GM23338 (cell line): ENCODE measurements at regions not wholly inside any gene's neighbourhood (a gene's known extent, or its start where the extent isn't known, plus 50 kb on each side); places are given as distances from the start of the nearest gene placed in this dataset.

ENCODE experiments used
- CREB1 ChIP-seq: fragments of 250-450 bp; sonication (Bioruptor Pico); IDR thresholded peaks from 2 replicates; pipeline ENCODE4 v1.5.0; 2020; ENCODE audit warnings: low read depth, mild to moderate bottlenecking, moderate library complexity
- EZH2 ChIP-seq: fragments of 200-600 bp; sonication (generic); IDR thresholded peaks from one replicate; pipeline ENCODE4 v1.8.0; 2017; ENCODE audit warnings: antibody characterized with exemption, mild to moderate bottlenecking, low read depth; ENCODE audit not compliant: unreplicated experiment
- EZH2phosphoT487 ChIP-seq: fragments of 200-600 bp; sonication (generic); IDR thresholded peaks from one replicate; pipeline ENCODE4 v1.8.1; 2018; ENCODE audit warnings: antibody characterized with exemption; ENCODE audit not compliant: unreplicated experiment
- JUNB ChIP-seq: IDR thresholded peaks from one replicate; pipeline ENCODE4 v1.6.1; 2016; ENCODE audit warnings: antibody characterized with exemption; ENCODE audit not compliant: unreplicated experiment
- NANOG ChIP-seq: IDR thresholded peaks from 2 replicates; pipeline ENCODE4 v1.6.1; 2016; ENCODE audit warnings: antibody characterized with exemption, borderline replicate concordance
- POLR2AphosphoS5 ChIP-seq: IDR thresholded peaks from 2 replicates; pipeline ENCODE4 v1.6.1; 2016; ENCODE audit warnings: antibody characterized with exemption, low read depth
- ZNF331 ChIP-seq: fragments of 250-450 bp; sonication (Bioruptor Pico); IDR thresholded peaks from 2 replicates; pipeline ENCODE4 v1.5.0; 2020; ENCODE audit warnings: low read depth, mild to moderate bottlenecking, moderate library complexity
- TF ChIP-seq, protein P1 (sequence below), 2 experiments: fragments of 200-600 bp in 1 of 2; sonication (generic) in 1 of 2; conservative IDR thresholded peaks; 2 replicates each; pipeline versions ENCODE4 v1.5.1 to v1.6.1; 2016 to 2017; ENCODE audit warnings: antibody characterized with exemption in 2 of 2, low read depth in 2 of 2, mild to moderate bottlenecking in 2 of 2, moderate library complexity in 1 of 2
- TF ChIP-seq, protein P2 (sequence below): IDR thresholded peaks from 2 replicates; pipeline ENCODE4 v1.6.1; 2016; ENCODE audit warnings: antibody characterized with exemption

DNA sequence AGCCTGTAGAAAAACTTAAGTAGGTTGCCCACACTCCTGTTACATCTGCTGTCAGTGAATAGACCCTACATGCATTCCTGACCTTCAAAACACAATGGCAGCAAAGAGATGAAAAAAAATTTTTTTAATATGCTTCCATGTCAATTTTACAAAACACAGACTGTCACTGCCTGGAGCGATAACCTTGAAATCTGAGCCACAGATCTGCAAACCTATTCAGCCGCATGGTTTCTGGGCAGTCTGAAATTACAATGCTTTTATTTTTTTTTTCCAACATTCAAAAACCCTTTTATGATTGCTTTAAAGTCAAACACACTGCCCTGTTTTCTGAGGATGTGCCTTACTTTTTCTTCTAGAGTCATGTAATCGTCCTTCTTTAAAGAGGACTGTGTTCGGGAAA, 264.9 kb upstream of the PUDP start:
- TF ChIP-seq, protein P1, sequence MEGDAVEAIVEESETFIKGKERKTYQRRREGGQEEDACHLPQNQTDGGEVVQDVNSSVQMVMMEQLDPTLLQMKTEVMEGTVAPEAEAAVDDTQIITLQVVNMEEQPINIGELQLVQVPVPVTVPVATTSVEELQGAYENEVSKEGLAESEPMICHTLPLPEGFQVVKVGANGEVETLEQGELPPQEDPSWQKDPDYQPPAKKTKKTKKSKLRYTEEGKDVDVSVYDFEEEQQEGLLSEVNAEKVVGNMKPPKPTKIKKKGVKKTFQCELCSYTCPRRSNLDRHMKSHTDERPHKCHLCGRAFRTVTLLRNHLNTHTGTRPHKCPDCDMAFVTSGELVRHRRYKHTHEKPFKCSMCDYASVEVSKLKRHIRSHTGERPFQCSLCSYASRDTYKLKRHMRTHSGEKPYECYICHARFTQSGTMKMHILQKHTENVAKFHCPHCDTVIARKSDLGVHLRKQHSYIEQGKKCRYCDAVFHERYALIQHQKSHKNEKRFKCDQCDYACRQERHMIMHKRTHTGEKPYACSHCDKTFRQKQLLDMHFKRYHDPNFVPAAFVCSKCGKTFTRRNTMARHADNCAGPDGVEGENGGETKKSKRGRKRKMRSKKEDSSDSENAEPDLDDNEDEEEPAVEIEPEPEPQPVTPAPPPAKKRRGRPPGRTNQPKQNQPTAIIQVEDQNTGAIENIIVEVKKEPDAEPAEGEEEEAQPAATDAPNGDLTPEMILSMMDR (conservative IDR thresholded peaks at IDR 0.05; ENCODE audit: low read depth in 2 of 2): no peak
- TF ChIP-seq EZH2: no peak
- TF ChIP-seq CREB1 (CRISPR knock-in tag): no peak
- TF ChIP-seq, protein P2, sequence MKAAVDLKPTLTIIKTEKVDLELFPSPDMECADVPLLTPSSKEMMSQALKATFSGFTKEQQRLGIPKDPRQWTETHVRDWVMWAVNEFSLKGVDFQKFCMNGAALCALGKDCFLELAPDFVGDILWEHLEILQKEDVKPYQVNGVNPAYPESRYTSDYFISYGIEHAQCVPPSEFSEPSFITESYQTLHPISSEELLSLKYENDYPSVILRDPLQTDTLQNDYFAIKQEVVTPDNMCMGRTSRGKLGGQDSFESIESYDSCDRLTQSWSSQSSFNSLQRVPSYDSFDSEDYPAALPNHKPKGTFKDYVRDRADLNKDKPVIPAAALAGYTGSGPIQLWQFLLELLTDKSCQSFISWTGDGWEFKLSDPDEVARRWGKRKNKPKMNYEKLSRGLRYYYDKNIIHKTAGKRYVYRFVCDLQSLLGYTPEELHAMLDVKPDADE: no peak
- TF ChIP-seq NANOG: no peak
- TF ChIP-seq POLR2AphosphoS5: no peak
- no peak for TF ChIP-seq EZH2phosphoT487
- no peak for TF ChIP-seq ZNF331 (CRISPR knock-in tag)
- no peak for TF ChIP-seq JUNB
